Lower leg skin (tissue), 4 donors: ENCODE measurements at regions not wholly inside any gene's neighbourhood (a gene's known extent, or its start where the extent isn't known, plus 50 kb on each side); places are given as distances from the start of the nearest gene placed in this dataset.

ENCODE experiments used
- DNase-seq, 2 donors: peaks; one replicate each; pipeline ENCODE4 v3.0.0-alpha.2; 2019; ENCODE audit warnings: low spot score in 2 of 2
- H3K4me3 ChIP-seq: fragments of 200-600 bp; sonication (generic); 2 replicates; pipeline ENCODE4 v1.5.1; 2017; ENCODE audit warnings: mild to moderate bottlenecking, low read depth; ENCODE audit not compliant: poor library complexity, severe bottlenecking
- POLR2A ChIP-seq, 2 donors: fragments of 450-650 bp; IDR thresholded peaks; one replicate each; pipeline ENCODE4 v1.6.1; 2016 to 2017; ENCODE audit warnings: antibody characterized with exemption in 2 of 2, mild to moderate bottlenecking in 1 of 2, moderate library complexity in 1 of 2
- WGBS, 2 donors: methylation state at CpG; one replicate each; pipeline ENCODE4 v1.1.5; 2018; 5-methylcytosine and 5-hydroxymethylcytosine counted together
- intact Hi-C: fragments of 100-400 bp; cut with DNase I; formaldehyde crosslinking; loops from one replicate; pipeline ENCODE4 v1.15.0; 2023; ENCODE audit warnings: low total_unique reads
- TF ChIP-seq, protein P1 (sequence below), 3 donors: fragments of 450-650 bp; IDR thresholded peaks; one replicate each; pipeline ENCODE4 v1.5.1; 2016; ENCODE audit warnings: antibody characterized with exemption in 3 of 3, mild to moderate bottlenecking in 3 of 3, moderate library complexity in 2 of 3

DNA sequence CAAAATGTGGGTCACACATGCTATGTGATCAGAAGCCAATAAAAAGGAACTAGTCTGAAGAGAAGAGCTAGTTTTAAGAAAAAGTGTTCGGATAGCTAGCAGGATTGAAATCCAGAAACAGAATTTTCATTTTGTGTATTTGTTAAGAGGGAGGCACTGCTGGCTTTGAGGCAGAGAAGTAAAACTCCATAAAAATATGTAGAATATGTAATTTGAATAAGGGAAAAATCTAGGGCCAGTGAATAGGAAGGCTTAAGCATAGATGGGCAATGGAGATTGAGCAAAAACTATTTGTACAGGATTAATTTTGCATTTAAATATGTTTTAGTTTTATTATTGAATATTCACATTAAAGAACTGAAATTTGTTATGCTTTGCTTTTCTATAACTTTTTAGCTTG lies 399.9 kb upstream of the PITX2 start:
- no peak for TF ChIP-seq POLR2A (IDR thresholded peaks at IDR 0.05)
- H3K4me3 ChIP-seq = no peak overlapping the region
- intact Hi-C loops = no loop called here
- WGBS, 2 donors = 71 to 74% methylated on average over 1 of the region's 1 CpG
- no peak for DNase-seq

DNA sequence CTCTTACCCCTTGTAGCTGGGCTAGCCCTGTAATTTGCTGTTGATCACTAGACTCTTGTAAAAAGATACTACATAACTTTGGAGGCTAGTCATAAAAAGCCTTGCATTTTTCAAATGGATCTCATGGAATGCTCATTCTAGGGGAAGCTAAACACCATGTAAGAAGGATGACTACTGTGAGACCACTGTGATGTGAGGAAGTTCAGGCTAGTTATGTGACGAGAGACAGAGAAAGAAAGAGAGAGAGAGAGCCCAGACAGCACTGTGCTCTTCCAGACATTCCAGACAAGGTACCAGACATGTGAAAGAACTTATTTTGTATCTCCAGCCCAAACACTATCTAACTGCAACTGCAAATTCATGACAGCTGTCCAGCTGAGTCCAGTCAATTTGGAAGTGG lies 404.6 kb upstream of the PITX2 start:
- WGBS, 2 donors = 33 to 59% methylated on average over 1 of the region's 1 CpG
- intact Hi-C loops = no loop called here
- H3K4me3 ChIP-seq = no peak overlapping the region
- no peak for DNase-seq
- no peak for TF ChIP-seq POLR2A (IDR thresholded peaks at IDR 0.05)
- TF ChIP-seq, protein P1, sequence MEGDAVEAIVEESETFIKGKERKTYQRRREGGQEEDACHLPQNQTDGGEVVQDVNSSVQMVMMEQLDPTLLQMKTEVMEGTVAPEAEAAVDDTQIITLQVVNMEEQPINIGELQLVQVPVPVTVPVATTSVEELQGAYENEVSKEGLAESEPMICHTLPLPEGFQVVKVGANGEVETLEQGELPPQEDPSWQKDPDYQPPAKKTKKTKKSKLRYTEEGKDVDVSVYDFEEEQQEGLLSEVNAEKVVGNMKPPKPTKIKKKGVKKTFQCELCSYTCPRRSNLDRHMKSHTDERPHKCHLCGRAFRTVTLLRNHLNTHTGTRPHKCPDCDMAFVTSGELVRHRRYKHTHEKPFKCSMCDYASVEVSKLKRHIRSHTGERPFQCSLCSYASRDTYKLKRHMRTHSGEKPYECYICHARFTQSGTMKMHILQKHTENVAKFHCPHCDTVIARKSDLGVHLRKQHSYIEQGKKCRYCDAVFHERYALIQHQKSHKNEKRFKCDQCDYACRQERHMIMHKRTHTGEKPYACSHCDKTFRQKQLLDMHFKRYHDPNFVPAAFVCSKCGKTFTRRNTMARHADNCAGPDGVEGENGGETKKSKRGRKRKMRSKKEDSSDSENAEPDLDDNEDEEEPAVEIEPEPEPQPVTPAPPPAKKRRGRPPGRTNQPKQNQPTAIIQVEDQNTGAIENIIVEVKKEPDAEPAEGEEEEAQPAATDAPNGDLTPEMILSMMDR (IDR thresholded peaks at IDR 0.05) = no peak

DNA sequence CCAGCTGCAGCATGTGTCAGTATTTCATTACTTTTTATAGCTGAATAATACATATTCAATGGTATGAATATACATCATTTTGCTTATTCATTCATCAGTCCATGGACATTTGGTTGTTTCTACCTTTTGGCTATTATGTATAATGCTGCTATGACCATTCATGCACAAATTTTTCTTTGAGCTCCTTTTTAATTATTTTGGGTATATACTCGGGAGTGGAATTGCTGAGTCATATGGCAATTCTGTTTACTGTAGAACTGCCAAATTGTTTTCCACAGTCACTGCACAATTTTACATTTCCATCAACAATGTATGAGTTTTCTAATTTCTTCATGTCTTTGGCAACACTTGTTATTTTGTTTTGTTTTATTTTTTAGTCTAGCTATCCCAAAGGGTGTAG lies 405.9 kb upstream of the PITX2 start:
- WGBS, 2 donors = 46% methylated on average over 1 of the region's 1 CpG
- TF ChIP-seq, protein P1 (IDR thresholded peaks at IDR 0.05) = no peak
- TF ChIP-seq POLR2A (IDR thresholded peaks at IDR 0.05) = no peak
- H3K4me3 ChIP-seq = no peak overlapping the region
- intact Hi-C loops = no loop called here
- DNase-seq = no peak

DNA sequence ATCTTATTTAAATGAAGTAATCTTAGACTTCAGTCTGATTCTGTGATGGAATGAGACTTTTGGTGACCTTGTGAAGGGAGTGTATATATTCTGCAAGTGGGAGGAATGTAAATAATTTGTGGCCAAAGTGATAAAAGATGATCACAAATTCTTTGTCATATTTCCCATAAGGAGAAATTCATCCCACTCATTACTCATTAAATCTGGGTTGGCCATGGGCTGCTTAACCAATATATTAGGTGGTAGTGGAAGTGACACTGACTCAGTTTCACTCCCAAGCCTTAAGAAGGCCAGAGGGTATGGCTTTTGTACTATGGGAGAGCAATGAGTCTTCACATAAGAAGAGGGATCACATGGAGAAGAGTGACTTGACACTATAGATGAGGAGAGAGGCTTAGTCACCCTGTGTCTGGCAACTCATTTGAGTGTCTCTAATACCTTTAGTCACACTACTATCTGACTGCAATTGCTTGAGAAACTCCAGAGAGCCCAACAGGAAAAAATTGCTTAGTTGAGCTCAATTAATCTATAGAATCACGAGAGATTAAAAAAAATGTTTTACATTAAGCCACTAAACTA lies 408.2 kb upstream of the PITX2 start:
- 64 to 74% methylated on average over 1 of the region's 1 CpG for WGBS, 2 donors
- no peak for DNase-seq
- no peak overlapping the region for H3K4me3 ChIP-seq
- TF ChIP-seq, protein P1 (IDR thresholded peaks at IDR 0.05) = no peak
- TF ChIP-seq POLR2A (IDR thresholded peaks at IDR 0.05) = no peak
- intact Hi-C loops = no loop called here

DNA sequence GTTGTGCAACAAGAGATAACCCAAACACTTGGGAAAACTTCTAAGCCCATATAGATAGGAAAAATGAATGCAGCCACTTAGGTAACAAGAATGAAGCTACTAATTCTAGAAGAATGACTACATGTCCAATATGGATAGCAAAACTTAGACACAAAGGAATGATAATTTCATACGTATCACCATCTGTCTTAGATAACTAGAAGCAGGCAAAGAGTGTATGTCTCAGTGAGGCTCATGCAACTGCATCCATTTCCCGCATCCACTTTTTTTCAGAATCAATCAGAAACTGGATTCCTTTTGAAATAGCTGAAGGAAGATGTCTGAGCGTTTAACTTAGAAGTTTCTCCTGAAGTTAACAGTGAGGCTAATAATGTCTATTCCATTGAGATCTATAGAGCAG lies 408.7 kb upstream of the PITX2 start:
- TF ChIP-seq, protein P1 (IDR thresholded peaks at IDR 0.05) = no peak
- TF ChIP-seq POLR2A (IDR thresholded peaks at IDR 0.05) = no peak
- DNase-seq = no peak
- 70 to 75% methylated on average over 3 of the region's 3 CpGs for WGBS, 2 donors
- intact Hi-C loops = no loop called here
- no peak overlapping the region for H3K4me3 ChIP-seq

DNA sequence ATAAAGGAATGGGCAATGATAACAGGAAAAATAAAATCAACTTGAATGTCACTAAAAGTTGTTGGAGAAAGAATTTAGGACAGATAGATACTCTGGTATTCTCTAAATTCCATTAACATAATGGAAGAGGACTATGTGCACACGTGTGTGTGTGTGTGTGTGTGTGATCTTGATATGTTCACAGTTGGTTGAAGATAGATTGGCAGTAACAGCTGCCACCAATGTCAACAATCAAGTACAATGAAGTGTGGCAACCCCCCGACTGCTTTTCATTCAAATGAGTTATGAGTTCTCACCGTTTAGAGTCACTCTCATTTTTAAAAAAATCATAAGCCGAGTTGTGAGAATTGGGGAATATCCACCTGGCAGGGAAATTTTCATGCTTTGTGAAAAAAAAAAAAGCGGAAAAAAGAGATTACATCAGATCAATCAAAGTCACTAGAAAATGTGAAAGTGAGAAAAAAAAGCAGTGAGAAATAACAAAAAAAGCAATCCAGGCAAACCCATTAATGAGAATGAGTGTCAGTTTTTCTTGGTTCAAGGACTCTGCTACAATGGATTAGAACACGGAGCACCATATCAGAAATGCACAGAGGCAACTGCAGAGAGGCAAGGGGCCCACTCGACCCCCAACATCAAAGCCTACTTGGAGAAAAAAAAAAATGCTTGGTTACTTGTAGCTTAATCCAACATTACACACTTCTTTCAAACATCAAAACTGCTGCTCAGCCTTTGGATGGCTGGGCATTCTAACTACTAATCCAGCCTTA lies 414.9 kb upstream of the PITX2 start:
- no peak overlapping the region for H3K4me3 ChIP-seq
- TF ChIP-seq, protein P1 (IDR thresholded peaks at IDR 0.05) = no peak
- no peak for TF ChIP-seq POLR2A (IDR thresholded peaks at IDR 0.05)
- WGBS, 2 donors = 29 to 35% methylated on average over 7 of the region's 7 CpGs
- DNase-seq = no peak
- intact Hi-C loops = no loop called here
